ENCODE measurements at regions not wholly inside any gene's neighbourhood (a gene's known extent, or its start where the extent isn't known, plus 50 kb on each side); places are given as distances from the start of the nearest gene placed in this dataset.
"Not testable (repeated sequence)": the region's sequence is repeated elsewhere in the genome, so short reads cannot be mapped to it uniquely, and the experiment has no call there.

GRCh38 chr9:113678119-113678858 is 197.8 kb upstream of the ZNF618 start:
- Mint-ChIP-seq H3K4me1 (peaks cover 11% of the 10 kb centered on the region), H3K27me3 (ENCODE audit: insufficient read depth) (peaks cover 19% of the 10 kb centered on the region)
- H3K9me3 ChIP-seq (ENCODE audit: control insufficient read depth, low read length), result no peaks in the 10 kb centered on the region

GRCh38 chr9:113678859-113679256 is 197.3 kb upstream of the ZNF618 start:
- WGBS, 2 experiments (ENCODE audit: insufficient coverage in 1 of 2, insufficient read length in 1 of 2), result 85% methylated on average over 2 of the region's 2 CpGs
- H3K9me3 Mint-ChIP-seq, result no peaks in the 10 kb centered on the region
- H3K27me3 Mint-ChIP-seq (ENCODE audit: insufficient read depth), result peaks cover 19% of the 10 kb centered on the region

More at GRCh38 chr9:113678119-113678858, 197.8 kb upstream of the ZNF618 start:
- no peak overlapping the region for H3K27ac Mint-ChIP-seq
- no peak overlapping the region for H3K4me3 Mint-ChIP-seq
- Histone ChIP-seq H3K27me3 (ENCODE audit: control insufficient read depth, insufficient read depth, low read length, poor library complexity, severe bottlenecking) (peaks cover 9% of the 10 kb centered on the region), H3K4me1 (ENCODE audit: control insufficient read depth, insufficient read depth, low read length) (no peaks in the 10 kb centered on the region), H3K9ac (ENCODE audit: extremely low read depth, low read length, poor library complexity, severe bottlenecking) (no peak overlapping the region), H3K27ac (ENCODE audit: low read depth, low read length) (no peak overlapping the region), H3K36me3 (ENCODE audit: control insufficient read depth, insufficient read depth, low read length) (no peaks in the 10 kb centered on the region), H3K4me3 (ENCODE audit: low read length) (no peak overlapping the region)
- H3K36me3 Mint-ChIP-seq (ENCODE audit: low read depth), result no peaks in the 10 kb centered on the region
- no peak for DNase-seq
- TF ChIP-seq CTCF (conservative IDR thresholded peaks at IDR 0.05), result no peak
- no peaks in the 10 kb centered on the region for H3K9me3 Mint-ChIP-seq
- 85 to 89% methylated on average over 1 to 3 of the region's 3 CpGs for WGBS, 2 experiments (ENCODE audit: insufficient coverage in 1 of 2, insufficient read length in 1 of 2)

GRCh38 chr9:113682297-113682771 is 193.8 kb upstream of the ZNF618 start:
- 29 to 44% methylated on average over 3 to 9 of the region's 9 CpGs for WGBS, 2 experiments (ENCODE audit: insufficient coverage in 1 of 2, insufficient read length in 1 of 2)
- no peaks in the 10 kb centered on the region for H3K36me3 Mint-ChIP-seq (ENCODE audit: low read depth)
- peaks cover 38% of the 10 kb centered on the region for H3K27me3 Mint-ChIP-seq (ENCODE audit: insufficient read depth)
- peak; percentile 95 for DNase-seq
- H3K9me3 Mint-ChIP-seq, result no peaks in the 10 kb centered on the region
- H3K4me1 Mint-ChIP-seq, result peaks cover 21% of the 10 kb centered on the region
- no peak overlapping the region for H3K9ac ChIP-seq (ENCODE audit: extremely low read depth, low read length, poor library complexity, severe bottlenecking)
- no peak overlapping the region for H3K27ac ChIP-seq (ENCODE audit: low read depth, low read length)
- peaks cover 39% of the 10 kb centered on the region for H3K27me3 ChIP-seq (ENCODE audit: control insufficient read depth, insufficient read depth, low read length, poor library complexity, severe bottlenecking)
- H3K36me3 ChIP-seq (ENCODE audit: control insufficient read depth, insufficient read depth, low read length), result no peaks in the 10 kb centered on the region
- H3K9me3 ChIP-seq (ENCODE audit: control insufficient read depth, low read length), result no peaks in the 10 kb centered on the region
- peak; percentile 98 for TF ChIP-seq CTCF (conservative IDR thresholded peaks at IDR 0.05)
- no peak overlapping the region for H3K4me3 ChIP-seq (ENCODE audit: low read length)
- no peaks in the 10 kb centered on the region for H3K4me1 ChIP-seq (ENCODE audit: control insufficient read depth, insufficient read depth, low read length)
- no peak overlapping the region for H3K27ac Mint-ChIP-seq
- H3K4me3 Mint-ChIP-seq, result no peak overlapping the region

More at GRCh38 chr9:113678859-113679256, 197.3 kb upstream of the ZNF618 start:
- Histone ChIP-seq H3K9ac (ENCODE audit: extremely low read depth, low read length, poor library complexity, severe bottlenecking) (no peak overlapping the region), H3K27me3 (ENCODE audit: control insufficient read depth, insufficient read depth, low read length, poor library complexity, severe bottlenecking) (peaks cover 9% of the 10 kb centered on the region), H3K9me3 (ENCODE audit: control insufficient read depth, low read length) (no peaks in the 10 kb centered on the region), H3K4me3 (ENCODE audit: low read length) (no peak overlapping the region), H3K27ac (ENCODE audit: low read depth, low read length) (no peak overlapping the region), H3K36me3 (ENCODE audit: control insufficient read depth, insufficient read depth, low read length) (no peaks in the 10 kb centered on the region), H3K4me1 (ENCODE audit: control insufficient read depth, insufficient read depth, low read length) (no peaks in the 10 kb centered on the region)
- Mint-ChIP-seq H3K27ac (no peak overlapping the region), H3K4me1 (peaks cover 14% of the 10 kb centered on the region), H3K4me3 (no peak overlapping the region), H3K36me3 (ENCODE audit: low read depth) (no peaks in the 10 kb centered on the region)
- no peak for TF ChIP-seq CTCF (conservative IDR thresholded peaks at IDR 0.05)
- no peak for DNase-seq

GRCh38 chr9:113685636-113686035 is 190.5 kb upstream of the ZNF618 start:
- peaks cover 69% of the 10 kb centered on the region for H3K27me3 Mint-ChIP-seq (ENCODE audit: insufficient read depth)

More at GRCh38 chr9:113685636-113686035, 190.5 kb upstream of the ZNF618 start:
- H3K27ac Mint-ChIP-seq; H3K36me3 Mint-ChIP-seq (ENCODE audit: low read depth); H3K4me1 ChIP-seq (ENCODE audit: control insufficient read depth, insufficient read depth, low read length); H3K4me3 Mint-ChIP-seq; H3K9me3 ChIP-seq (ENCODE audit: control insufficient read depth, low read length); DNase-seq; H3K27ac ChIP-seq (ENCODE audit: low read depth, low read length); H3K36me3 ChIP-seq (ENCODE audit: control insufficient read depth, insufficient read depth, low read length); H3K9me3 Mint-ChIP-seq; H3K4me3 ChIP-seq (ENCODE audit: low read length); H3K9ac ChIP-seq (ENCODE audit: extremely low read depth, low read length, poor library complexity, severe bottlenecking): not testable (repeated sequence)
- peaks cover 70% of the 10 kb centered on the region for H3K27me3 ChIP-seq (ENCODE audit: control insufficient read depth, insufficient read depth, low read length, poor library complexity, severe bottlenecking)
- WGBS, 2 experiments (ENCODE audit: insufficient coverage in 1 of 2, insufficient read length in 1 of 2), result 91 to 100% methylated on average over 2 to 6 of the region's 6 CpGs
- peaks cover 17% of the 10 kb centered on the region for H3K4me1 Mint-ChIP-seq
